ENCODE measurements at regions not wholly inside any gene's neighbourhood (a gene's known extent, or its start where the extent isn't known, plus 50 kb on each side); places are given as distances from the start of the nearest gene placed in this dataset.
A peak's percentile ranks its signal among the peaks of the same experiment; 100 is the strongest.
"Not testable (repeated sequence)": the region's sequence is repeated elsewhere in the genome, so short reads cannot be mapped to it uniquely, and the experiment has no call there.

DNA sequence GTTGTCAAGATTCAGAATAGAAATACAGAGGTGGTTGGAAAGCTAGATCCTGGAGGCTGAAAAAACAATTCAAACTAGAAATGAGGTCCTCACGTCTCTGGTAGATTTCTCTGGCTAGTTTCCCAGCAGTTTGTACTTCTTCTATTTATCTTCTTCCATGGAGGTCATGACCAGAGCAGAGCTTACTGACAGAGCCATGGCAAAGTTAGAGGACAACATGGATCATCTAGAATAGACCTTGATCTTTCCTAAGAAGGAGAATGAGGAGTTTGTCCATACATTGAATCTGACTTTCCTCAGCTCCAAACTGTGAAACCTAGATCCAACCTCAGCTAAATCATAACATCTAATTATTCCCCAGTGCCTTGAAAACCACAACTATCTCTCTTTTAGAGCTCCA, 900.8 kb upstream of the GOT2 start:
- peak; percentile 38 for DNase-seq (ENCODE audit: low read depth)
- no peak for TF ChIP-seq CTCF (conservative IDR thresholded peaks at IDR 0.05; ENCODE audit: control insufficient read depth, insufficient read depth, low read depth, low read length)
- H3K4me3 ChIP-seq (ENCODE audit: control insufficient read depth, low read depth, low read length), result no peak overlapping the region

- no peak for TF ChIP-seq CTCF (conservative IDR thresholded peaks at IDR 0.05; ENCODE audit: control insufficient read depth, insufficient read depth, low read depth, low read length)
These were observed 900.0 kb upstream of the GOT2 start for GRCh38 chr16:59634004-59634579.

DNA sequence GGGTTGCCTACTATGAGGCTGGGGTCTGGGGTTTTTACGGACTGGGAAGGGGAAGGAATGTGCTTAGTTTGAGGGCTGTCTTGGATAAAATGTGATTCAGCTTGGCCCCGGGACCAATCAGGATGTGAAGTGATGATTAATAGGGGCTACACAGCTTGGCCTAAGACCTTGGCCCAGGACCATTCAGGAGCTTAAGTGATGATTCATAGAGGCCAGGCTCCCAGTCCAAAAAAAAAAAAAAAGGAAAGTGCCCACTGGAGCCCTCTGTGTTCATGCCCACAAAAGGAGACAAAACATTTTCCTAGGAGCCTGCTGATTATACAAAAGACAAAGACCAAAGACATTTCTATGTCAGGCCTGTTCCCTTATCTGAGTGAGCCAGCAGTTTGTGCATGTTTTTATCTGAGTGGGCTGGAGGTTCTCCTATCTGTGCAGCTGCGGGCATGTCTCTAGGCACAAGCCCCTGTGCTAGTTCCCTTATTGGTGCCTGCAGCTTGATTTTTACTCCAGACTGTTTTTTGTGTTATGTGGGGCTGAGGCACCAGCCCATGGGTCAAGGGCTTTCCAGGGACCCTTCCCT, 898.2 kb upstream of the GOT2 start:
- TF ChIP-seq CTCF (conservative IDR thresholded peaks at IDR 0.05; ENCODE audit: control insufficient read depth, insufficient read depth, low read depth, low read length), result no peak
- DNase-seq (ENCODE audit: low read depth), result peak; percentile 82
- no peak overlapping the region for H3K4me3 ChIP-seq (ENCODE audit: control insufficient read depth, low read depth, low read length)

More at GRCh38 chr16:59634004-59634579, 900.0 kb upstream of the GOT2 start:
- peak; percentile 73 for DNase-seq (ENCODE audit: low read depth)
- H3K4me3 ChIP-seq (ENCODE audit: control insufficient read depth, low read depth, low read length), result no peak overlapping the region

- not testable (repeated sequence) for DNase-seq (ENCODE audit: low read depth); H3K4me3 ChIP-seq (ENCODE audit: control insufficient read depth, low read depth, low read length)
These were observed 890.3 kb upstream of the GOT2 start for GRCh38 chr16:59624381-59624780.

DNA sequence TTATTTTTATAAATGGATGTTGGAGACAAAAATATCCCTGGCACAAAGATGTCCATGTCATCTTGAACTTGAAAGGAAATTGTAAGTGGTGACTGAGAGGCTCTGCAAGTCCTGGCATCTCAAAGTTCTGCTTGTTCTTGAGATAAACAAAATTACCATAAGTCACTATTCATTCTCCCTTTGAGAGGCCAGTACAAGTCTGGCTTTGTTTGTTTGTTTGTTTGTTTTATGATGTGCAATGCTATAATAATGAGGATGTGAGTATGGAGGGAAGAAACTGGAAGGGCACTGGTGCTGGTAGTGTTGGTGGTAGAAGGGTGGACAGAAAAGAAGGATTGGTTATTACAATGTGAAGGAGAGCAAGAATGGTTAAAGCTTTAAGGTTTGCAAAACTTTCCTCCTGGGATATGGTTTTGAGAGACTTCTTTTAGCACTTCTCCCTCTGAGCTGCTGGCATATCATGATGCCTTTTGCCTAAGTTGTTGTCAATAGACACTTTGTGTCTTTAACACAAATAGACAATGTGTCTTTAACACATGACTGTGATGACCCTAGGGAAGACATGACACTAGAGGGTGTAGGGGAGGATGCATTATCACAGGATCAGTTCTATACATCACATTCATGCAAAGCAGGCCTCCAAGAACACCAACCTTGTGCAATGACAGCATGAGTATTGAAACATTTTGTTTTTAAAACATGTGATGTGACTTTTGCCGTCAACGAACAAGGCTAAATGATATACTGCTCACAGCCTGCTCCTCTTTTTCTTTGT, 880.5 kb upstream of the GOT2 start:
- H3K4me3 ChIP-seq (ENCODE audit: control insufficient read depth, low read depth, low read length), result no peak overlapping the region
- DNase-seq (ENCODE audit: low read depth), result no peak
- TF ChIP-seq CTCF (conservative IDR thresholded peaks at IDR 0.05; ENCODE audit: control insufficient read depth, insufficient read depth, low read depth, low read length), result no peak

GRCh38 chr16:59612910-59613620, 878.9 kb upstream of the GOT2 start:
- H3K4me3 ChIP-seq (ENCODE audit: control insufficient read depth, low read depth, low read length); DNase-seq (ENCODE audit: low read depth): not testable (repeated sequence)

DNA sequence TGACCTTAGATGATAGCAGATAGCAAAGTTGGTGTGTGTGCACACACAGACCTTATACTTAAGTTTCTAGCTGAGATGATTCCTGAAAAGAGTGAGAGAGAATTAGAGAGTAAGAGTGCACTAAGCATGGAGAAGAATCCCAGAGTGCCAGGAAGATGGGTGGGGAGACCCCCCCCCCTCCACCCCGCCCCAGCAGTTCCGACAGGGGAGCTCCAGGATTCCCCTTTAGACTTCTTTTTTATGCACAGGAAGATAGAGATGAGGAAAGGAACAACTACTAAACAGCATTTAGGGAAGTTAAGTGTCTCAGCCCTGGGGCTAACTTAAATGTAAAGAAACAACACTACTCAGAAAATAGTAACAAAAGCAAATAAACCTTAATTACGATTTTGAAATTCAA, 878.0 kb upstream of the GOT2 start:
- H3K4me3 ChIP-seq (ENCODE audit: control insufficient read depth, low read depth, low read length), result no peak overlapping the region
- TF ChIP-seq CTCF (conservative IDR thresholded peaks at IDR 0.05; ENCODE audit: control insufficient read depth, insufficient read depth, low read depth, low read length), result no peak
- no peak for DNase-seq (ENCODE audit: low read depth)
